NB4 (cell line): ENCODE measurements at regions not wholly inside any gene's neighbourhood (a gene's known extent, or its start where the extent isn't known, plus 50 kb on each side); places are given as distances from the start of the nearest gene placed in this dataset.

Experiments used
- DNase-seq: peaks from one replicate; pipeline ENCODE4 v3.0.0; 2010; ENCODE audit warnings: low read depth
- H3K4me3 ChIP-seq: one replicate; pipeline ENCODE4 v1.5.1; 2011; ENCODE audit warnings: mild to moderate bottlenecking, low read depth, low read length, moderate library complexity
- MYC ChIP-seq: IDR thresholded peaks from 2 replicates; pipeline ENCODE4 v1.6.1; 2011; ENCODE audit warnings: low read depth, low read length
- POLR2A ChIP-seq: IDR thresholded peaks from 2 replicates; pipeline ENCODE4 v1.6.1; 2011; ENCODE audit warnings: mild to moderate bottlenecking; ENCODE audit not compliant: insufficient read length; ENCODE audit errors: extremely low read depth
- TF ChIP-seq, protein P1 (sequence below): IDR thresholded peaks from one replicate; pipeline ENCODE4 v1.5.1; 2012; ENCODE audit warnings: low read depth, low read length
- TF ChIP-seq, protein P2 (sequence below): IDR thresholded peaks from 2 replicates; pipeline ENCODE4 v1.6.1; 2011; ENCODE audit warnings: low read depth, low read length

DNA sequence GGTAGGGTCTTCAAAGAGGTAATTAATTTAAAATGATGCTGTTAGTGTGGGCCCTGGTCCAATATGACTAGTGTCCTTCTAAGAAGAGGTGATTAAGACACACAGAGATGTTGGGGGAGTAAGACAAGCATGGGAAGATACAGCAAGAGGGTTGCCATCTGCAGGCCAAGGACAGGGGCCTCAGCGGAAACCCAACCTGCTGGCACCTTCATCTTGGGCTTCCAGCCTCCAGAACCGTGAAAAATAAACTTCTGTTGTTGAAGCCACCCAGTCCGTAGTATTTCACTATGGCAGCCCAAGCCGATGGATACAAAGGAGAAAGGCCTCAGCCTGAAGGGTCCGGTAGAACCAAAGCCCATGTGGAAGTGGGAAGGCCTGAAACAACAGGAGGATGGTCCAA, 161.7 kb upstream of the UBE2E1 start:
- DNase-seq, result no peak
- H3K4me3 ChIP-seq, result no peak overlapping the region
- TF ChIP-seq, protein P1, sequence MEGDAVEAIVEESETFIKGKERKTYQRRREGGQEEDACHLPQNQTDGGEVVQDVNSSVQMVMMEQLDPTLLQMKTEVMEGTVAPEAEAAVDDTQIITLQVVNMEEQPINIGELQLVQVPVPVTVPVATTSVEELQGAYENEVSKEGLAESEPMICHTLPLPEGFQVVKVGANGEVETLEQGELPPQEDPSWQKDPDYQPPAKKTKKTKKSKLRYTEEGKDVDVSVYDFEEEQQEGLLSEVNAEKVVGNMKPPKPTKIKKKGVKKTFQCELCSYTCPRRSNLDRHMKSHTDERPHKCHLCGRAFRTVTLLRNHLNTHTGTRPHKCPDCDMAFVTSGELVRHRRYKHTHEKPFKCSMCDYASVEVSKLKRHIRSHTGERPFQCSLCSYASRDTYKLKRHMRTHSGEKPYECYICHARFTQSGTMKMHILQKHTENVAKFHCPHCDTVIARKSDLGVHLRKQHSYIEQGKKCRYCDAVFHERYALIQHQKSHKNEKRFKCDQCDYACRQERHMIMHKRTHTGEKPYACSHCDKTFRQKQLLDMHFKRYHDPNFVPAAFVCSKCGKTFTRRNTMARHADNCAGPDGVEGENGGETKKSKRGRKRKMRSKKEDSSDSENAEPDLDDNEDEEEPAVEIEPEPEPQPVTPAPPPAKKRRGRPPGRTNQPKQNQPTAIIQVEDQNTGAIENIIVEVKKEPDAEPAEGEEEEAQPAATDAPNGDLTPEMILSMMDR, result no peak
- TF ChIP-seq, protein P2, sequence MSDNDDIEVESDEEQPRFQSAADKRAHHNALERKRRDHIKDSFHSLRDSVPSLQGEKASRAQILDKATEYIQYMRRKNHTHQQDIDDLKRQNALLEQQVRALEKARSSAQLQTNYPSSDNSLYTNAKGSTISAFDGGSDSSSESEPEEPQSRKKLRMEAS, result no peak
- TF ChIP-seq POLR2A, result no peak

DNA sequence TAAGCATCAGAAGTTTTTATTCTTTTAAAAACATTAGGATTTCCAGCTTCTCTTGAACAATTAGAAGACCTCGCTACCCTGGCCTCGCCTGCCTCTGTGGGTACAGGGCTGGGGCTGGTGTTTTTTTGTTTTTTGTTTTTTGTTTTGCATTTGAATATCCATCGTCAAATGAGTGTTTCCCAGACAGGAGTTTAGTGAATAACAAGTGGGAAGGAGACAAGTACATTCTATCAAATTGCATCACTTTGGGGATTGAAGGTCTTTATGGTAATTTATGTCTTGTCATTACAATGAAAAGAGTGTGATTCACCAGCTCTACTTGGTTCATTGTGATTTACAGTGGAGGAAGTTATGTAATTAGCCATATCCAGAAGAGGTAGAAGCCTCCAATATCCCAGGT, 161.1 kb upstream of the UBE2E1 start:
- no peak overlapping the region for H3K4me3 ChIP-seq
- no peak for TF ChIP-seq MYC
- TF ChIP-seq POLR2A, result no peak
- TF ChIP-seq, protein P2, result no peak
- TF ChIP-seq, protein P1, result no peak
- no peak for DNase-seq

DNA sequence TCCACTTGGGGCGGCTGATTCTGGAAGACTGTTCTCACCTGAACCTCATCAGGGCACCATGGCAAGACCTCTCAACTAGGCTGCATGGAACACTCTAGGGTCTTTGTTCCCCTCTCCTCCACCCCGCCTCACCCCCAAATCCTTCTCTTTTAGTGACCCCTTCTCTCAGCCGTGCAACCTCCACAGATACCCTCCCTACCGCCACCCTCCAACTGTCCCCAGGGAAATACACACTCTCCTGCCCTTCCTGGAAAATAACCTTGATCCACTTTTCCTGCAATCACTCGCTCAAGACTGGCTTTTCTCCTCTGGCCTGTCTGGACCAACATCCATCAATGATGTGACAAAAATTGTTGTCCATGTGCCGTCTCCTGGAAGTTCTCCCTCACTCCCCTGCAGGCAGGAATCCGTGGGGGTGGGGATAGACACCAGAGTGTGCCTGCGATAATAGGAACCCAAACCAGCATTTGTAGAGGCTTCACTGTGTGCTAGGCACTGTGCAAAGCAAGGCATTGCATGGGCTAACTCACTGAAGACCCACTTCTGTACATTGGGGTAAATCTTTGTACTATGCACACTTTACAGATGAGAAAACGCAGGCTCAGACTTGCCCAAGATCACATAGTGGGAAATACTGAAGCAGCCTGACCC, 160.1 kb upstream of the UBE2E1 start:
- H3K4me3 ChIP-seq, result no peak overlapping the region
- no peak for DNase-seq
- TF ChIP-seq MYC (no peak), POLR2A (no peak)
- TF ChIP-seq, protein P2, result no peak
- TF ChIP-seq, protein P1, result no peak

DNA sequence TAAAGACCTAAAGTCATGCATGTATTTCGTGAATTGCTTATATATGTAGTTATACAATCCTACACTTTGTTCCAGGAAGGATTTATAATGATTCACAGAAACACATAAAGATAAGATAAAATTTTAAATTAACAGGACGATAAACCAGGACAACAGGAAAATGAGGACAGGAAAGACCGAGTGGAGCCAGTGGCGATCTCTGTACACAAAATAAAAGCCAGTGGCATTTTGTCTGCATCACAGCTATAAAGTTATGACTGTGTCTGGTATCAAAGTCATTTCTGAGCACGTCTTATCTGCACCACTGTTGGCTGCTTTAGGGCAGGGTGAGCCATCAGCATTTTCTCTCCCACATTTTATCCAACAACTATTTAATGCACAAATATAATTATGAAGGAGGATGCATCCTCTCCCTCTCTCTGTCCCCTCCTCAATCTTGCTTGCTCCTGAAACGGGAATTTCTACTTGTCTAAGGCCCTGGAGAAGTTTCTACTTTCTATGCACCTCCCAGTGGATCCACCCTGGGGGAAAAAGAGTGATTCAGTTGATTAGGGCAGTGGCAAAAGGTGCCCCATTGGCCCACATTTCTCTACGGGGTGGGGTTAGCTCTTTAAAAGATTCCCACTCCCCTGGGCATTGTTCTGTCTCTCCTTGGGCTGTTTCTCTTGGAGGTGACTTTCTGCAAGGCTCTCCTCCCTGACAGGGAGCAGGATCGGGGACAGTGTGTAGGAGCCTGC, 159.4 kb upstream of the UBE2E1 start:
- no peak for DNase-seq
- TF ChIP-seq, protein P1, result no peak
- TF ChIP-seq, protein P2, result no peak
- TF ChIP-seq POLR2A (no peak), MYC (no peak)
- no peak overlapping the region for H3K4me3 ChIP-seq

DNA sequence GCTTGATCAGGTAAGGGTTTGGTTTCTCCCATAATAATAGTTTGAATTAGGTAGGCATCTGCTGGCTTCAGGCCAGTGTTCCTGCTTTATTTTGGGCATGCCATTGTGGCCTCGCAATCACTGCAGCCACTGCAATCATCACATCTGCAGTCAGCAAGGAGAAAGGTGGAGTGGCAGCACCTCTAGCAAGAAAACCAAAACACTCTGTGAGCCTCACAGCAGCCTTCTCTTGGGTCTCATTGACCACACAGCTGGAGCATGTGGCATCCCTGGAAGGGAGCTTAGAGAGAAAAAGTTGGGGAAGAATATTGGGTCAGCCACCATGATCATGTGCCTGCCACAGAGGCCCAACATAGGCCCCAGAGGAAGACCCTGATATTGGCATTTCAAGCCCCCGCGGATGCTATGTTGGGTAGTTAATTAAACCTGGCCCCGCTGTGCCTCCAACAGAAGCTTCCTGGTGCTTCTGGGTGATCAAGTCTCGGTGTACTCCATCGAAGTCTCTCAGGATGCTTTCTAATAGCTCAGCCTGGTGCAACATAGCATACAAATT, 158.0 kb upstream of the UBE2E1 start:
- no peak for DNase-seq
- TF ChIP-seq, protein P2, result no peak
- TF ChIP-seq MYC (no peak), POLR2A (no peak)
- TF ChIP-seq, protein P1, result no peak
- no peak overlapping the region for H3K4me3 ChIP-seq
